HL-60 (cell line): ENCODE measurements at regions not wholly inside any gene's neighbourhood (a gene's known extent, or its start where the extent isn't known, plus 50 kb on each side); places are given as distances from the start of the nearest gene placed in this dataset.

ENCODE experiments used
- CTCF ChIP-seq: IDR thresholded peaks from one replicate; pipeline ENCODE4 v1.5.1; 2011; ENCODE audit warnings: low read length, control low read depth, inconsistent platforms; ENCODE audit not compliant: insufficient read depth
- GABPA ChIP-seq: IDR thresholded peaks from 2 replicates; pipeline ENCODE4 v1.6.1; 2012; ENCODE audit warnings: low read depth
- POLR2AphosphoS5 ChIP-seq: IDR thresholded peaks from 2 replicates; pipeline ENCODE4 v1.6.1; 2012; ENCODE audit warnings: low read depth
- REST ChIP-seq: IDR thresholded peaks from 2 replicates; pipeline ENCODE4 v1.6.1; 2012; ENCODE audit warnings: low read depth; ENCODE audit not compliant: insufficient replicate concordance

- TF ChIP-seq REST, result no peak
- TF ChIP-seq CTCF, result no peak
- TF ChIP-seq POLR2AphosphoS5, result no peak
- no peak for TF ChIP-seq GABPA
Measured at GRCh38 chr11:122363296-122363695, 247.3 kb upstream of the BLID start.
